NCI-H2081 (cell line): ENCODE measurements at regions not wholly inside any gene's neighbourhood (a gene's known extent, or its start where the extent isn't known, plus 50 kb on each side); places are given as distances from the start of the nearest gene placed in this dataset.
"Not testable (repeated sequence)": the region's sequence is repeated elsewhere in the genome, so short reads cannot be mapped to it uniquely, and the experiment has no call there.

Experiments used
- DNase-seq, 2 experiments: peaks; one replicate each; lab custom pipeline; 2025; lab: John Stamatoyannopoulos, UW

DNA sequence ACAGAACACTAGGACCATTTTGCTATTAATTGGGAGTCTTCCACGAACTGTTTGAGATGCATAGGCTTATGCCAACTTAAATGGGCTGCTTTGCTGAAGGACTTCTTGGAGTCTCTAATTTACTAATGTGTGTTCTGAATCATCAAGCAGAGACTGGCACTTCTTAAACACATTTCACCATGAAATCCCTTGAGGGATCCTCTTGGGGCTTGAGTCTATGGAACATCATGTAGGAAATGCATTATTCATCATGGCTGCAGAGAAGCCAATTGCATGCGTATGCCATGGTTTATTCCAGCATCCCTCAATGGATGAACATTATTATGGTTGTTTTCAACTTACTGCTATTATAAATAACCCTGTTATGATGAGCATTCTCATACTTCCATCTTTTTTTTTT is 73.4 kb downstream of the FGD2 start:
- no peak for DNase-seq

DNA sequence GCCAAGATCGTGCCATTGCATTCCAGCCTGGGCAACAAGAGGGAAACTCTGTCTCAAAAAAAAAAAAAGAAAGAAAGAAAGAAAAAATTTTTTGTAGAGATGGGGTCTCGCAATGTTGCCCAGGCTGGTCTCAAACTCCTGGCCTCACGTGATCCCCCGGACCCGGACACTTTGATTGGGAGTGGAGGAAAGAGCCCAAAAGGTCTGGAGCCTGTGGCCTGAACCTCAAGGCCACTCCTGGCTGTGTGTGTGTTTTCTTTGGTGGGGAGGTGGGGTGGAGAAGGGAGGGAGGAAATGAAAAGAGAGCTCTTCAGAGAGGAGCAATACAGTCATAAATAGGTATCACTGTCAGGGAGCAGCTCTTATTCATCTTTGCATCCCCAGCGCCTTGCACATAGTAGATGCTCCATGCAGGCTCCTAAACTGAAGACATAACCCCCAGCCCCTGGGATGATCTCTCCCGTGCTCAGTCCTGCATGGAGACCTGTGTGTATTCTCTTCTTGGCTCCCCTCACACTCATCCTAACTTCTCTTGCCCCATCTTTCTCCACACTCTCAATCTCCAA is 75.7 kb downstream of the FGD2 start:
- no peak for DNase-seq

DNA sequence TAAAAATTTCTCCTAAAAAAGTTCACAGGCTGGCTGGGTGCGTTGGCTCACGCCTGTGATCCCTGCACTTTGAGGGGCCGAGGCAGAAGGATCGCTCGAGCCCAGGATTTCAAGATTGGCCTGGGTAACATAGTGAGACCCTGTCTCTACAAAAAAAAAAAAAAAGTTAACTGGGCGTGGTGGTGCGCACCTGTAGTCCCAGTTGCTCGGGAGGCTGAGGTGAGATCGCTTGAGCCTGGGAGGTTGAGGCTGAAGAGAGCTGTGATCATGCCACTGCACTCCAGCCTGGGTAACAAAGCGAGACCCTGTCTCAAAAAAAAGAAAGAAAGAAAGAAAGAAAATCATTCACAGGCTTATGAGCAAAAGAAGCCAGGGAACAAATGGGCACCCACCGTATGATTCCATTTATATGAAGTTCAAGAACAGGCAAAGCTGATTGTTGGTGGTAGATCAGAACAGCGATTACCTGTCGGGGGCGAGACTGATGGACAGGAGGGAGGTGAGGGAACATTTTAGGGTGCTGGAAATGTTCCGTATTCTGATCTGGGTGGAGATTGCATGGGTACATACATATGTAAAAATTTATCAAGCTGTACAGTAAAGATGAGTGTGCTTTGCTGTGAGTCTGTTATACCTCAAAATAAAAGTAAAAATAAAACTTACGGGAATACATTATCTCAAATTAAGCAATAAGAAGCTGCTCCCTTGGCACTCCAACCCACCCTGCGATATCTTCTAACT is 77.1 kb downstream of the FGD2 start:
- DNase-seq: no peak

DNA sequence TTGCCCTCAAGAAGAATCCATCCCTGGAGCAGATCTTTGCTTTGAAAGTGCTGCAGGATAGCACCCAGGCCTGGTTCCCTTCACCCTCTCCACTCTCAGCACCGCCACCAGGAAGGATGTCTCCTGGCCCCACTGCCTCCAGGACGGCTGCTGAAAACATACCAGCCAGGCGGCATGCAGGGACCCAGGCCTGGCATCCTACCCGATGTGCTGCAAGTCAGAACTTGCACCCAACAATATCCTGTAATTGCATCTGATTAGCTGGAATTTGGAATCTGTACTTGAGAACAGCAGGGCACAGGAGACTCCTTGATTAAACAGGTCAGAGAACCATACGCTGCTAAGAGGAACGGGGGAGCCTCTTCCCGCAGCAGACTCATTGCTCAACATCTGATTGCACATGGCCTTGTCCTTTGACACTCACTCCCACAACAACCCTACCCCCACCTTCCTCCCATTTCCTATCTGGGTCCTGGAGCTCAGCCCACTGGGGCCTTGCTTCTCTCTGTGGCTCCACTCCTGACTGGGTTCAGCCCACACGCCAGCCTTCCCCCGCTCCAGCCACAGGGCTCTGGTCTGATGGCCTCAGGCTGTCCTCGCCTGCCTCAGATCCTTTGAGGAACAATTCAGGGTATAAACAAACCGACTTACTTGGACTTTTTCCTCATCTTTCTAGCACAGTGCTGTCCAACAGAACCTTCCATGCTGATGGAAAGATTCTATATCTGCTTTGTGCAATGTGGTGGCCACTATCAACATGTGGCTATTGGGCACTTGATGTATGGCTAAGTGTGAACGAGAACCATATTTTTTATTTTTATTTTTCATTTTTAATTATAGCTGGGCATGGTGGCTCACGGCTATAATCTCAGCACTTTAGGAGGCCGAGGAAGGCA is 78.0 kb downstream of the FGD2 start:
- peak in 1 of 2 experiments; percentile 51 for DNase-seq

DNA sequence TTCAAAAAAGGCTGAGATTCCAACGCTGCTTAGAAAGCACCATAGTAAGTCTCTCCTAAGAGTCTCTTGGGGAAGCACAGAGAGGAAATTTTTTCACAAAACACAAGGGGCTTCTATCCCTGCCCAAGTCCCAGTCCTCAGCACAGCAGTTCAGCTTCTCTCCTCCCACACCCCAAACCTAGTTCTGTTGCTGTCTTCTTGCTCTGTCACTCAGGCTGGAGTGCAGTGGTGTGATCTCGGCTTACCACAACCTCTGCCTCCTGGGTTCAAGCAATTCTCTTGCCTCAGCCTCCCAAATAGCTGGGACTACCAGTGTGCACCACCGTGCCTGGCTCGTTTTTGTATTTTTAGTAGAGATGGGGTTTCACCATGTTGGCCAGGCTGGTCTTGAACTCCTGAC is 79.2 kb downstream of the FGD2 start:
- DNase-seq: not testable (repeated sequence)

DNA sequence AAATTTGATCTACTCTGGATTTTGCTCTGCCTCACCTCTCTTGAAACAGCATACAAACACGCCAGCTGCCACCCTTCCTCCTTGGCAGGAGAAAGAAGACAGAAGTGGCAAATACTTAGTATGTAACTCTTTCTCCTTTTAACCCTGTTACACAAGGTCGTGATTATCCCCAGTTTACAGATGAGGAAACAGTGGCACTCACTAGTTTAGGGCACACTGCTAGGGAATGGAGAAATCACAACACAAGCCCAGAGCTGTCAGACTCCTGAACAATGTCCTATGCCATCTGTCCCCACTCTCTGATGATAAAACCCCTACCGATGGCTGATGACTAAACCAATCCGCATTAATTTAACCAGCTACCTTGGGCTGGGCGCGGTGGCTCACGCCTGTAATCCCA is 79.7 kb downstream of the FGD2 start:
- DNase-seq: no peak

DNA sequence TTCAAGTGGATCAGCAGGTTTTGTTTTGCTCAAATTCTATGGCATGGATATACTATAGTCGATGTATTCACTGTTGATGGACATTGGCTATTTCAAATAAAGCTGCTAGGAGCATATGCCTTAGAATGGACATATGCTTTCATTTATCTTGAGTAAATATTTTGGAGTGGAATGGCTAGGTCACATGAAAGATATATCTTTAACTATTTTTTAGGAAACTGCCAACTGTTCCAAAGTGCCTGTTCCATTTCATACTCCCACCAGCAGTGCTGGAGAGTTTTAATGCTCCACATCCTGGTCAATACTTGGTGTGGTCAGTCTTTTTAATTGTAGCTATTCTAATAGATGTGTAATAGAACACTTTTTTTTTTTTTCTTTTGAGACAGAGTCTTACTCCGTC is 81.1 kb upstream of the PIM1 start:
- no peak for DNase-seq

DNA sequence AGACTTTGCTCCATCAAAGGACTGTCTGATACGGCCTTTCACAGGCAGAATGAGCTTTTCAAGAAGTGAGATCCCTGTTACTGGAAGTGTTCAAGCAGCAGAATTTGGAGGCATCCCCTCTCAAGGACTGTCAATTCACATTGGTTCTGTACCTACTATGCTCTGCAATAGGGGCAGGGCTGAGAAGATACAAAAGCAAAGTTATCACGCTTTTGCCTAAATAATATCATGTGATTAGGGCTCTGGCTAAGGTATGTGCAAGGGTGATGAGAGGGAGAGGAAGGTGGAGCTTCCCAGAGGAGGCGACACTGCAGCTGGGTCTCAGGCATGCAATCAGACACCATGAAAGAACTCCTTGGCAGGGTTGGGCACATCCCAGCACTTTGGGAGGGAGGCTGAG is 80.2 kb upstream of the PIM1 start:
- DNase-seq: no peak

DNA sequence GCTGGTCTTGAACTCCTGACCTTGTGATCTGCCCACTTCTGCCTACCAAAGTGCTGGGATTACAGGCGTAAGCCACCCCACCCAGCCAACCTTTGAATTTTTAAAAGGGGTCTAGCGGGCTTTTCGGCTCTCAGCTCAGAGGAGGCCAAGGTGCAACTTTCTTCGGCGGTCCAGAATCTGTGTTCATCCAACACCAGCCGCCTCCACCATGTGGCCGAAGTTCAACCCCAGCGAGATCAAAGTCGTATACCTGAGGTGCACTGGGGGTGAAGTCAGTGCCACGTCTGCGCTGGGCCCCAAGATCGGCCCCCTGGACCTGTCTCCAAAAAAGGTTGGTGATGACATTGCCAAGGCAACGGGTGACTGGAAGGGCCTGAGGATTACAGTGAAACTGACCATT is 78.8 kb upstream of the PIM1 start:
- not testable (repeated sequence) for DNase-seq

DNA sequence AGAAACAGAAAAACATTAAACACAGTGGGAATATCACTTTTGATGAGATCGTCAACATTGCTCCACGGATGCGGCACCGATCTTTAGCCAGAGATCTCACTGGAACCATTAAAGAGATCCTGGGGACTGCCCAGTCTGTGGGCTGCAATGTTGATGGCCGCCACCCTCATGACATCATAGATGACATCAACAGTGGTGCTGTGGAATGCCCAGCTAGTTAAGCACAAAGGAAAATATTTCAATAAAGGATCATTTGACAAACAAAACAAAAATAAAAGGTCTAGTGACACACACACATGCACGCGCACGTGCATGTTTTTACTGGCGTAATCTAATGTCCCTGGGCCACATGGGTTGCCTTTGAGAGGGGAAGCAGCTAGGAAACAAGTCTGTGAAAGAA is 78.4 kb upstream of the PIM1 start:
- DNase-seq: not testable (repeated sequence)

DNA sequence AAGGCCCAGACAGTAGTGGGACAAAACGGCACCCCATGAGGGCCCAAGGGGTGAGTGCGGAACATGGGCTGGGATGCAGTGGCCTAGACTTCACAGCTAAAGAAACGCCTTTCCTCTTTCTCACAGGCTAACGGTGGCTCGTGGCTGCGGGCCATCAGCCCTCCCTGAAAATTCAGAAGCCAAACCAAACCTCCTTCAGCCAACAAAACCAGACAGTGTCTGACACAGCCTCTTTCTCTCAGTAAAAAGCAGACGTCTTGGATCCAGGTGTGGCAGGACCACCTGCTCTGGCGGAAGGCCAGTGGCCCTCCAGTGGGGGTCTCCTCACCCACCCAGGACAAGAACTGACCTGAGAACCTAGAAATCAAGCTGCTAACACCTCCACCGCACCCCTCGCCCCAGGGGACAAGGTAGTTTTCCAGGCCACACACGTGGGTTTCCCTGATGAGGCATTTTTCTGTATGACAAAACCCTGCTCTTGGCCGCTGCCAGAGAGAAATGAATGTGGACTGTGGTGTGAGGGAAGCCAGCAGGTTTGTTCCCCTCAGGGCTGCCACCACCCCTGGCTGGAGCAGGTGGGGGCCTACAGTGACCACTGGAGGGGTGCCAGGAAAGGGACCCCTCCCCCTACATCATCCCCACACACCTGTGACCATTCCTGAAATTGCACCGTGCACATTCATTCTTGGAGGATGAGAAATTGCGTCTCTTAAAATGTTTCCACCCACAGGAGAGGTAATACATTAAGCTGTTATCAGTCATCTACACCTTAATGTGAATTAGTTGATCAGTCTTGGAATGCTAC is 76.8 kb upstream of the PIM1 start:
- DNase-seq: no peak

DNA sequence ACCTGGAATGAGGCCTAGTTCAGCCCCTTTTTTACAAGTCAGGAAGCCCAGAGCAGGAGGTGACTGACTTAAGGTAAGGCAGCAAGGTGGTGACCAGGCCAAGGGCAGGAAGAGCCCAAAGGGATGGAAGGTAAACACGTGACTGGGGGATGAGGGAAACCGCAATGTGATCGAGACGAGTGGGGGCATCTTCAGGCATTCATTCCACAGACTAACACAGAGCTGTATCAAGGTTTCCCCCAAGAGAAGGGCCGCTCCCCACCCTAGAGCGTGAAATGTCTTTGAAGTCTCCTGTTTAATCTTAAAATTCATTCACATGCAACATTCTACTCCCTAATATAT is 76.3 kb upstream of the PIM1 start:
- DNase-seq: no peak

DNA sequence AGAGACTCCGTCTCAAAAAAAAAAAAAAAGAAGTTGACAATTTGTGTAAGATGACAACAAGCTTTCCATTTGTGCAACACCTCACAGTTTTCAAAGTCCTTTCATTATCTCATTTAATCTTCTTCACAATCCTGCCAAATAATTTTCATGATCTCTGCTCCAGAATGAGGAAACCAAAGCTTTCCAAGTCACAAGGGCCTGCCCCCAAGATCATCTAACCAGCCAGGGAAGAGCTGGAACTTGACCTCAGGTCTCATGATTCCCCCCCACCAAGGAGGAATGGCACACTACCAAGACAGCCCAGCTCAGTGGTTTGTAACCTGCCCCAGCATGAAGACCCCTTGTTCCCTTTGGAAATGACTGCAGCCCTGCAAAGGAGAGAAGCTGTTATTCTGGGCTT is 74.0 kb upstream of the PIM1 start:
- DNase-seq: no peak

DNA sequence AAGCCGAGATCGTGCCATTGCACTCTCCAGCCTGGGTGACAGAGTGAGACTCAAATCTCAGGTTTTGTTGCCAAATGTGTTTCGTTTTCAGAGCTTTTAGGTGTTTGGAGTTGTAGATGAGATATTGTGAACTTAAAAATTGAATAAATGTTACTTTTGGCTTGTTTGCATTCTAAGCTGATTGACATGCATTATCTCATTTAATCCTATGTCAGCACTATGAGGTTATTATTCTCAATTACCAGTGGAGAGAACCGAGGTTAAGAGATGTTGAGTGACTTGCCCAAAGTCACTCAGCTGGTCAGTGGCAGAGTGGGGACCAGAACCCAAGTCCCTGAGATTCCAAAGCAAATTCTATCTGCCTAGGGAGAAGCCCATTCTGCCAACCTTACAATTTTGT is 72.6 kb upstream of the PIM1 start:
- DNase-seq: no peak

DNA sequence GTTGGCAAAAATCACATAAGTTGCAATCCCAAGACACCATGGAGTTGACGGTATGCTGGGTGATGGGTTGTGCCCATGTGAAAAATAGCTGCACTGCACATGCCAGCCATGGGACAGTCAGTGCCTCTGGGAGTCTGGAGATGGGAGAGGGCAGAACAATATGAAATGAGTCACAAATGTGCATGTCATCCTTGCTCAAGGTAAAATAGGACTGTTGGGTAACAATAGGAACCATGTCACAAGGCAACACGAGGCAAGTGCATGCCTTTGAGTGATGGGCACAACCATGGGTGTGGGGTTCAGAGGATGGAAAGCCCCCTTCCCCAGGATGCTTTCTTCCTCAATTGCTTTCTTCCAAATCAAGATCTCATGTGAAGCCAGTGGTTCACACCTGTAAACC is 70.5 kb upstream of the PIM1 start:
- no peak for DNase-seq

DNA sequence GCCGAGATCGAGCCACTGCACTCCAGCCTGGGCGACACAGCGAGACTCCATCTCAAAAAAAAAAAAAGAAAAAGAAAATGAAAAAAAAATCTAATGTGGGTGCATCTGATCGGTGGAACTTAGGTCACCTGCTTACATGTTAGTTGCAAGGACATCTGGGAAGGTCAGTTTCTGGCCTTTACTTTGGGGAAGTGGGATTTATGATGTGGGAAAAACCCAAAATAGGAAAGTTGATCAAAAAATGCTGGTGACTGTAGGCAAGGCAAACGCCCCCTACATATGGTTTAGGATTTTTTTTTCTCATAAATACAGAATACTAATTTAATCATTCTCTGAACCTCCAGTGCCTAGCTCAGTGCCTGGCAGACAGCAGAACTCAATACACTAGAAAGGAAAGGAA is 69.2 kb upstream of the PIM1 start:
- no peak for DNase-seq

DNA sequence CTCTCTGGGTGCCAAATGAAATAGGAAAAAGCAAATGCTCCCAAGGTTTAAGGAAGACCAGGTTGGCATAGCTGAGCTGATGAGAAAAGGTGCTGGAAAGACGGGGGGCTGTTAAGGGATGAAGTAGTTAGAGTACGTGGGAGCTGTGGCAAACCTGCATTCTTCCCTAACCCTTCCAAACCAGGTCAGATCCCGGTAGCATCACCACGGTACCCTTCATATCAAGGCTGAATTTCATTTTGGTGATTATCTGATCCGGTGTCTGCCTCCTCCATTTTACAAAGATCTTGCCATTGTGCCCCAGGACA is 68.0 kb upstream of the PIM1 start:
- no peak for DNase-seq

DNA sequence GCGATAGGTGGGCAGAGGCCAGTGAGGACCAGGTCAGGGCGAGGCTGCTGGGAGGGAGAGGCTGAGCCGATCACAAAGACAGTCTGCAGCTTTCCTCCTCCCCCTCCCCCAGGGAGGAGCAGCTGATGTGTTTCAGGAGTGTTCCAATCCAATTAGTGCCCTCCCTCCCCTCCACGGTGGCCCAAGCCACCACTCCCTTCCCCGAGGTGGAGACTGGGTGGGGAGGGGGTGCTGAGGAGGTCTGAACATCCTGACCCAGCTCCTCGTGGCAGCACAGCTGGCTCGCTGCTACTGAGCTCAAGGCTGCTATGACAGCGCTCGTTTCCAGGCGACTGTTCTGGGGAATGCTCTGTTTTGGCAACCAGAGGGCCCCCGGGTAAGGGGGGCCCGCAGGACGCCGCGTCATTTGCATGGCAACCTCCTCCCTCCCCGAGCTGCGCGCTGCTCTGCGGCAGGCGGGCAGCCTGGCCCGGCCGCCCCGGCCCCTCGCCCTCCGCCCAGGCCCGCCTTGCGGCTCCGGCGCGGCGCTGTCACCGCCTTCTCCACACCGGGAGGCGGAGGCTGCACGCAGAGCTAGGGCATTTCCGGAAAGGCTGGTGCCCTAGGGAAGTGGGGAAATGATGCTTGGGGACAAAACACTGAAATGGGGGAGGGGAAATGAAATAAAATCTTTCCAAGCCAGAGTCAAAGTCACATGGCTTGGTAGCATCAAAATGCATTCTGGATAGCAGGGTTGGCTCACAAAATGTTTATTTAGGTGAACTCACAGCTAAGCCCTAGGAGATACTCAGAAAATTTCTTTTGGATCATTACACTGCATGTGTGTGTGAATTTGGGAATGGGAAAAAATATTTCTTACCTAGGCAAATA is 67.4 kb upstream of the PIM1 start:
- peak; percentile 98 for DNase-seq

DNA sequence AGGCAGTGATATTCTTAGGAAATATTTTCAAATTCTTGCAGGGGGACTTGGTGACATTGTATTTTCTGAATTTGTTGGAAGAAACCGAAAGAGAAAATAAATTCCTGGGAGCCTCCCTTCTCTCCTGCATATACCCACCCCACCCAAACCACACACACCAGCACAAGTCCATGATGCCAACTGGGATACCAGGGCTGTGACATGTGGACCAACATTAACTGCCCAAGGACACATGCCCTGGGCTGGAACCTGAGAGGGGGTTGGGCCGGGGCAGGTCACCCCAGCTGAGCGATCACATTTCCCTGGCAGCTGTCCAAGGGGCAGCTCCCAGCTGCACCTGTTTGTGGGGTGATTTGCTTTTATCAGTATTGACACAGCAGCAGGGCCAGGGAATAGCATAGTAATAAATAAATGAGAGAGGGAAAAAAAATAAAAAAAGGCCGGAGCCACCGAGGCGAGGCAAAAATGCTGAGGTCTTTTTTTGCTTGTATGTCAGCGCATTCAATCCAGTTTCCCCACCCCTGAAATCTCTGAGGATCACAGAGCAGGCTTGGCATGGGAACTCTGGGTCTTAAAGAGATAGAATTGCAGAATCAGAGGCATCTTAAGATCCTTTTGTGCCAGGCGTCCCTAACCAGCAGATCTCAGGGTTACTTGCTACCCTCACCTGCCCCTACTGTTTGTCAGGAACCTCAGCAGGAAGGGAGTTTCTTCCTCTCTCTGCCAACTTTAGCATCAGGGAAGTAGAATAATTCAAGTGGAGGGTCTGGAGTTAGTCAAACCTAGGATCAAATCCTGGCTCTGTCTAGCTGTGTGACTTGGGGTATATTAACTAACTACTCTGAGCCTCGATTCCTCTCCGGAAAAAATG is 66.5 kb upstream of the PIM1 start:
- peak; percentile 84 to 90 for DNase-seq

DNA sequence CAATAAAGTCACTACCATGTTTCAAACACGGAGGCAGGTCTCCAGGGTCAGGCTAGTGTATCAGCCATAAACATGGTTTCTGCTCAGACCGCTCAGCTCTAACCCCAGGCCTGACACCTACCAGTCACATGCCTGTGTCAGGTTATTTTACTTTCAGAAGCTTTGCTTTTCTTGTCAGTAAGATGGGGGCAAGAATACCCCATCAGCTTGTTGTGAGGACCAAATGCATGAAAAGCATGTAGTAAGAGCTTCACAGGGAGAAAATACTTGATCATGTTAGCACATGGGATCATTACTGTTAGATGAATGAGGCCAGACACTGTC is 65.2 kb upstream of the PIM1 start:
- no peak for DNase-seq
